Eye (tissue), 1 donor: ENCODE measurements at regions not wholly inside any gene's neighbourhood (a gene's known extent, or its start where the extent isn't known, plus 50 kb on each side); places are given as distances from the start of the nearest gene placed in this dataset.
"Not testable (repeated sequence)": the region's sequence is repeated elsewhere in the genome, so short reads cannot be mapped to it uniquely, and the experiment has no call there.

ENCODE experiments used
- DNase-seq: peaks from one replicate; pipeline ENCODE4 v3.0.0-alpha.2; 2015

- DNase-seq: peak; percentile 33
Observed at GRCh38 chr15:70385711-70386110, 288.0 kb upstream of the TLE3 start.

- peak; percentile 47 for DNase-seq
Observed at GRCh38 chr15:70385052-70385451, 287.3 kb upstream of the TLE3 start.

- no peak for DNase-seq
Observed at GRCh38 chr15:70383856-70384255, 286.1 kb upstream of the TLE3 start.

GRCh38 chr15:70382762-70383458, 285.2 kb upstream of the TLE3 start:
- DNase-seq: no peak

GRCh38 chr15:70382009-70382749, 284.5 kb upstream of the TLE3 start:
- DNase-seq: no peak

- DNase-seq: no peak
Observed at GRCh38 chr15:70379938-70380883, 282.5 kb upstream of the TLE3 start.

- no peak for DNase-seq
Observed at GRCh38 chr15:70379134-70379533, 281.4 kb upstream of the TLE3 start.

- DNase-seq: no peak
Observed at GRCh38 chr15:70378126-70379031, 280.7 kb upstream of the TLE3 start.

- DNase-seq: peak; percentile 84
Observed at GRCh38 chr15:70376929-70377691, 279.4 kb upstream of the TLE3 start.

GRCh38 chr15:70376031-70376928, 278.6 kb upstream of the TLE3 start:
- peak; percentile 58 for DNase-seq

- no peak for DNase-seq
Observed at GRCh38 chr15:70375586-70375985, 277.9 kb upstream of the TLE3 start.

GRCh38 chr15:70375006-70375431, 277.3 kb upstream of the TLE3 start:
- DNase-seq: no peak

GRCh38 chr15:70374096-70374495, 276.4 kb upstream of the TLE3 start:
- DNase-seq: no peak

GRCh38 chr15:70373439-70373838, 275.7 kb upstream of the TLE3 start:
- not testable (repeated sequence) for DNase-seq

GRCh38 chr15:70367913-70368705, 270.4 kb upstream of the TLE3 start:
- not testable (repeated sequence) for DNase-seq

GRCh38 chr15:70364023-70364422, 266.3 kb upstream of the TLE3 start:
- not testable (repeated sequence) for DNase-seq

- DNase-seq: peak; percentile 79
Observed at GRCh38 chr15:70362886-70363285, 265.2 kb upstream of the TLE3 start.

GRCh38 chr15:70362350-70362749, 264.6 kb upstream of the TLE3 start:
- DNase-seq: peak; percentile 61

- DNase-seq: no peak
Observed at GRCh38 chr15:70361891-70362290, 264.2 kb upstream of the TLE3 start.
